GM12873 (cell line): ENCODE measurements at regions not wholly inside any gene's neighbourhood (a gene's known extent, or its start where the extent isn't known, plus 50 kb on each side); places are given as distances from the start of the nearest gene placed in this dataset.

ENCODE experiments used
- CTCF ChIP-seq: IDR thresholded peaks from 2 replicates; pipeline ENCODE4 v1.5.1; 2012; ENCODE audit warnings: low read depth, mild to moderate bottlenecking, moderate library complexity, low read length, control low read depth; ENCODE audit not compliant: insufficient read depth; ENCODE audit errors: missing control alignments

GRCh38 chr12:58211211-58211610 lies 269.8 kb downstream of the ATP23 start:
- no peak for TF ChIP-seq CTCF

GRCh38 chr12:58217130-58217529 lies 275.8 kb downstream of the ATP23 start:
- TF ChIP-seq CTCF, result no peak

GRCh38 chr12:58224536-58225105 lies 283.3 kb downstream of the ATP23 start:
- TF ChIP-seq CTCF, result no peak

GRCh38 chr12:58225203-58225877 lies 284.0 kb downstream of the ATP23 start:
- no peak for TF ChIP-seq CTCF

- TF ChIP-seq CTCF, result no peak
These were observed 292.5 kb downstream of the ATP23 start for GRCh38 chr12:58233886-58234285.

GRCh38 chr12:58238411-58238810 lies 297.0 kb downstream of the ATP23 start:
- no peak for TF ChIP-seq CTCF

GRCh38 chr12:58241099-58241498 lies 299.7 kb downstream of the ATP23 start:
- no peak for TF ChIP-seq CTCF
